Stomach (tissue), 8 donors: ENCODE measurements at regions not wholly inside any gene's neighbourhood (a gene's known extent, or its start where the extent isn't known, plus 50 kb on each side); places are given as distances from the start of the nearest gene placed in this dataset.

Source experiments
- DNase-seq, 2 donors: peaks; one replicate each; pipeline versions ENCODE4 v3.0.0 to v3.0.0-alpha.2; 2013 to 2019
- H3K27ac ChIP-seq, 5 donors: fragments of 200-600 bp in 4 of 5; sonication (generic) in 4 of 5; one replicate each; pipeline ENCODE4 v1.5.1; 2013 to 2019; ENCODE audit warnings: mild to moderate bottlenecking in 1 of 5, moderate library complexity in 1 of 5
- H3K27me3 ChIP-seq, 3 donors: fragments of 200-600 bp; sonication (generic); one replicate each; pipeline ENCODE4 v1.5.1; 2017 to 2019; ENCODE audit warnings: mixed run types in 1 of 3
- H3K36me3 ChIP-seq, 4 donors: fragments of 200-600 bp; sonication (generic); 1 replicate in 3 of 4; 2 replicates in 1 of 4; pipeline ENCODE4 v1.5.1; 2016 to 2019
- H3K4me1 ChIP-seq, 4 donors: fragments of 200-600 bp; sonication (generic); one replicate each; pipeline ENCODE4 v1.5.1; 2016 to 2019
- H3K4me3 ChIP-seq, 4 donors: fragments of 200-600 bp; sonication (generic) in 3 of 4; one replicate each; pipeline ENCODE4 v1.5.1; 2016 to 2019; ENCODE audit warnings: mild to moderate bottlenecking in 1 of 4
- H3K9me3 ChIP-seq, 4 donors: fragments of 200-600 bp; sonication (generic); one replicate each; pipeline ENCODE4 v1.5.1; 2016 to 2019
- CTCF ChIP-seq, 7 experiments: fragments of 450-650 bp in 4 of 7; fragments of 200-600 bp in 3 of 7; sonication (generic) in 3 of 7; IDR thresholded peaks; one replicate each; pipeline ENCODE4 v1.5.1; 2016 to 2019; ENCODE audit warnings: antibody characterized with exemption in 7 of 7, control low read depth in 2 of 7, mild to moderate bottlenecking in 1 of 7
- EP300 ChIP-seq: sonication (generic); formaldehyde crosslinking; IDR thresholded peaks from one replicate; pipeline ENCODE4 v1.6.1; 2017; ENCODE audit warnings: antibody characterized with exemption
- POLR2A ChIP-seq, 4 donors: fragments of 450-650 bp; IDR thresholded peaks; one replicate each; pipeline ENCODE4 v1.6.1; 2016; ENCODE audit warnings: antibody characterized with exemption in 4 of 4, control low read depth in 2 of 4, mild to moderate bottlenecking in 1 of 4, moderate library complexity in 1 of 4
- POLR2AphosphoS5 ChIP-seq, 3 donors: sonication (generic); formaldehyde crosslinking; IDR thresholded peaks; one replicate each; pipeline ENCODE4 v1.6.1; 2016; ENCODE audit warnings: antibody characterized with exemption in 3 of 3
- WGBS, 5 donors: extraction: QIAGEN DNeasy Blood & Tissue Kit in 3 of 5; methylation state at CpG; one replicate each; pipeline versions ENCODE4 v1.1.5 to v1.1.7; 2013 to 2018; 5-methylcytosine and 5-hydroxymethylcytosine counted together
- intact Hi-C: fragments of 100-400 bp; cut with DNase I; formaldehyde crosslinking; loops from one replicate; pipeline ENCODE4 v1.15.1; 2023; ENCODE audit warnings: low total_unique reads
- donor health status: healthy with polysubstance abuse.
- donor health status: Bipolar disorder and iron deficiency.
- donor health status: healthy.

- Histone ChIP-seq H3K36me3 (no peaks in the 10 kb centered on the region), H3K27ac (no peak overlapping the region), H3K4me1 (peaks cover 0 to 20% (median 9%) of the 10 kb centered on the region in 4 donors), H3K27me3 (no peaks in the 10 kb centered on the region), H3K4me3 (no peak overlapping the region), H3K9me3 (no peaks in the 10 kb centered on the region)
- WGBS, 5 donors, result 94 to 98% (median 95%) methylated on average over 4 of the region's 4 CpGs
- TF ChIP-seq POLR2A (IDR thresholded peaks at IDR 0.05) (no peak), CTCF (IDR thresholded peaks at IDR 0.05) (no peak), EP300 (no peak), POLR2AphosphoS5 (IDR thresholded peaks at IDR 0.05) (no peak)
- intact Hi-C loops, result no loop called here
- no peak for DNase-seq
Measured at GRCh38 chr11:95302211-95302610, 71.2 kb upstream of the SESN3 start.

- peak; percentile 30 to 67 for DNase-seq
- Histone ChIP-seq H3K27ac (no peak overlapping the region), H3K36me3 (no peaks in the 10 kb centered on the region), H3K4me3 (no peak overlapping the region), H3K4me1 (peaks cover 1 to 27% (median 14%) of the 10 kb centered on the region in 4 donors), H3K9me3 (no peaks in the 10 kb centered on the region), H3K27me3 (no peaks in the 10 kb centered on the region)
- WGBS, 5 donors, result 24 to 44% (median 28%) methylated on average over 4 of the region's 4 CpGs
- peak in 1 of 3 donors; percentile 49 for TF ChIP-seq POLR2AphosphoS5 (IDR thresholded peaks at IDR 0.05)
- no peak for TF ChIP-seq EP300
- no peak for TF ChIP-seq POLR2A (IDR thresholded peaks at IDR 0.05)
- TF ChIP-seq CTCF (IDR thresholded peaks at IDR 0.05), result no peak
- intact Hi-C loops, result no loop called here
Measured at GRCh38 chr11:95301474-95301873, 70.5 kb upstream of the SESN3 start.

- WGBS, 5 donors, result 47 to 67% (median 56%) methylated on average over 9 of the region's 9 CpGs
- intact Hi-C loops, result no loop called here
- DNase-seq, result no peak
- H3K9me3 ChIP-seq, result no peaks in the 10 kb centered on the region
- no peak overlapping the region for H3K4me3 ChIP-seq
- peaks cover 13 to 44% (median 25%) of the 10 kb centered on the region in 4 donors for H3K4me1 ChIP-seq
- H3K27me3 ChIP-seq, result no peaks in the 10 kb centered on the region
- TF ChIP-seq POLR2A (IDR thresholded peaks at IDR 0.05), result no peak
- H3K36me3 ChIP-seq, result no peaks in the 10 kb centered on the region
- no peak overlapping the region for H3K27ac ChIP-seq
Measured at GRCh38 chr11:95299078-95299679, 68.2 kb upstream of the SESN3 start.

- Histone ChIP-seq H3K27me3 (no peaks in the 10 kb centered on the region), H3K4me3 (no peak overlapping the region), H3K9me3 (no peaks in the 10 kb centered on the region), H3K4me1 (peaks cover 13 to 44% (median 25%) of the 10 kb centered on the region in 4 donors), H3K27ac (no peak overlapping the region), H3K36me3 (no peaks in the 10 kb centered on the region)
- no peak for DNase-seq
- intact Hi-C loops, result no loop called here
- WGBS, 5 donors, result 50 to 81% (median 63%) methylated on average over 1 of the region's 1 CpG
- no peak for TF ChIP-seq POLR2AphosphoS5 (IDR thresholded peaks at IDR 0.05)
- TF ChIP-seq EP300, result no peak
- TF ChIP-seq POLR2A (IDR thresholded peaks at IDR 0.05), result no peak
- TF ChIP-seq CTCF (IDR thresholded peaks at IDR 0.05), result no peak
Measured at GRCh38 chr11:95297680-95298452, 66.9 kb upstream of the SESN3 start.

- no peak for TF ChIP-seq EP300
- no peak for TF ChIP-seq POLR2A (IDR thresholded peaks at IDR 0.05)
- no peak for TF ChIP-seq CTCF (IDR thresholded peaks at IDR 0.05)
- no peak for TF ChIP-seq POLR2AphosphoS5 (IDR thresholded peaks at IDR 0.05)
- H3K4me1 ChIP-seq, result peaks cover 13 to 47% (median 26%) of the 10 kb centered on the region in 4 donors
- no peaks in the 10 kb centered on the region for H3K36me3 ChIP-seq
- 67 to 71% (median 68%) methylated on average over 6 of the region's 6 CpGs for WGBS, 5 donors
- no peak overlapping the region for H3K4me3 ChIP-seq
- H3K27ac ChIP-seq, result peak overlapping the region in 2 of 5 donors; percentile 3 to 22
- H3K27me3 ChIP-seq, result no peaks in the 10 kb centered on the region
- intact Hi-C loops, result no loop called here
- no peaks in the 10 kb centered on the region for H3K9me3 ChIP-seq
- DNase-seq, result no peak
Measured at GRCh38 chr11:95296621-95297025, 65.6 kb upstream of the SESN3 start.
